ENCODE measurements at regions not wholly inside any gene's neighbourhood (a gene's known extent, or its start where the extent isn't known, plus 50 kb on each side); places are given as distances from the start of the nearest gene placed in this dataset.

- 86% methylated on average over 1 of the region's 2 CpGs for WGBS (ENCODE audit: insufficient coverage)
- no peak for TF ChIP-seq CTCF (IDR thresholded peaks at IDR 0.05)
- Histone ChIP-seq H3K9me3 (replicated peaks in 1 of 2; ENCODE audit: control insufficient read depth in 1 of 2, insufficient read depth in 1 of 2, low read length in 2 of 2) (no peaks in the 10 kb centered on the region), H3K27me3 (ENCODE audit: control insufficient read depth in 2 of 2, insufficient read depth in 2 of 2, low read length in 2 of 2) (no peaks in the 10 kb centered on the region), H2AFZ (ENCODE audit: insufficient read depth, low read depth, low read length, poor library complexity, severe bottlenecking) (no peak overlapping the region), H3K4me3 (replicated peaks in 1 of 3; ENCODE audit: low read depth in 2 of 3, low read length in 3 of 3) (no peak overlapping the region), H3K4me1 (ENCODE audit: control insufficient read depth in 1 of 2, insufficient read depth in 2 of 2, low read length in 2 of 2) (no peaks in the 10 kb centered on the region), H3K27ac (ENCODE audit: low read depth in 1 of 2, low read length in 2 of 2) (no peak overlapping the region), H4K20me1 (ENCODE audit: insufficient read depth, low read length) (no peaks in the 10 kb centered on the region), H3K36me3 (replicated peaks in 1 of 2; ENCODE audit: control insufficient read depth in 1 of 2, insufficient read depth in 2 of 2, low read length in 2 of 2) (no peaks in the 10 kb centered on the region), H3K79me2 (ENCODE audit: insufficient read depth, low read length) (no peaks in the 10 kb centered on the region), H3K4me2 (replicated peaks; ENCODE audit: extremely low read depth, low read length, poor library complexity, severe bottlenecking) (no peak overlapping the region), H3K9ac (ENCODE audit: insufficient read depth, low read length, poor library complexity, severe bottlenecking) (no peak overlapping the region)
- Mint-ChIP-seq H3K36me3 (no peaks in the 10 kb centered on the region), H3K4me3 (no peak overlapping the region), H3K9me3 (no peaks in the 10 kb centered on the region), H3K4me1 (no peaks in the 10 kb centered on the region), H3K27ac (no peak overlapping the region), H3K27me3 (ENCODE audit: low read depth in 3 of 3) (peaks cover 0 to 8% (median 3%) of the 10 kb centered on the region in 3 donors)
- no peak for DNase-seq
- intact Hi-C loops (cut with micrococcal nuclease), result no loop called here
Measured at GRCh38 chr12:98222135-98222534, 293.3 kb upstream of the TMPO start.

- H4K20me1 ChIP-seq (ENCODE audit: insufficient read depth, low read length), result no peaks in the 10 kb centered on the region
- Mint-ChIP-seq H3K4me1 (no peaks in the 10 kb centered on the region), H3K9me3 (no peaks in the 10 kb centered on the region), H3K4me3 (no peak overlapping the region), H3K36me3 (no peaks in the 10 kb centered on the region), H3K27ac (no peak overlapping the region), H3K27me3 (ENCODE audit: low read depth in 3 of 3) (peaks cover 0 to 7% (median 2%) of the 10 kb centered on the region in 3 donors)
- no peaks in the 10 kb centered on the region for H3K27me3 ChIP-seq (ENCODE audit: control insufficient read depth in 2 of 2, insufficient read depth in 2 of 2, low read length in 2 of 2)
- no peak overlapping the region for H3K4me2 ChIP-seq (replicated peaks; ENCODE audit: extremely low read depth, low read length, poor library complexity, severe bottlenecking)
- DNase-seq, result no peak
- H3K27ac ChIP-seq (ENCODE audit: low read depth in 1 of 2, low read length in 2 of 2), result no peak overlapping the region
- no peak overlapping the region for H2AFZ ChIP-seq (ENCODE audit: insufficient read depth, low read depth, low read length, poor library complexity, severe bottlenecking)
- no peaks in the 10 kb centered on the region for H3K9me3 ChIP-seq (replicated peaks in 1 of 2; ENCODE audit: control insufficient read depth in 1 of 2, insufficient read depth in 1 of 2, low read length in 2 of 2)
- H3K36me3 ChIP-seq (replicated peaks in 1 of 2; ENCODE audit: control insufficient read depth in 1 of 2, insufficient read depth in 2 of 2, low read length in 2 of 2), result no peaks in the 10 kb centered on the region
- H3K79me2 ChIP-seq (ENCODE audit: insufficient read depth, low read length), result no peaks in the 10 kb centered on the region
- H3K4me1 ChIP-seq (ENCODE audit: control insufficient read depth in 1 of 2, insufficient read depth in 2 of 2, low read length in 2 of 2), result no peaks in the 10 kb centered on the region
- intact Hi-C loops (cut with micrococcal nuclease), result no loop called here
- H3K4me3 ChIP-seq (replicated peaks in 1 of 3; ENCODE audit: low read depth in 2 of 3, low read length in 3 of 3), result no peak overlapping the region
- 90% methylated on average over 2 of the region's 5 CpGs for WGBS (ENCODE audit: insufficient coverage)
- no peak overlapping the region for H3K9ac ChIP-seq (ENCODE audit: insufficient read depth, low read length, poor library complexity, severe bottlenecking)
- TF ChIP-seq CTCF (IDR thresholded peaks at IDR 0.05), result no peak
Measured at GRCh38 chr12:98224584-98225221, 290.7 kb upstream of the TMPO start.
